Activated CD4-positive, alpha-beta memory T cell treated with anti-CD3 and anti-CD28 coated beads for 36 hours (primary cell): ENCODE measurements at regions not wholly inside any gene's neighbourhood (a gene's known extent, or its start where the extent isn't known, plus 50 kb on each side); places are given as distances from the start of the nearest gene placed in this dataset.
A peak's percentile ranks its signal among the peaks of the same experiment; 100 is the strongest.
"Not testable (repeated sequence)": the region's sequence is repeated elsewhere in the genome, so short reads cannot be mapped to it uniquely, and the experiment has no call there.

Experiments used
- CTCF ChIA-PET: fragments of 350-600 bp; sonication (Branson Sonifier 250); formaldehyde crosslinking; loops from one replicate; lab custom pipeline; 2021; ENCODE audit warnings: antibody characterized with exemption, inconsistent platforms; lab: Charles Lee
- POLR2A ChIA-PET: fragments of 350-600 bp; sonication (Branson Sonifier 250); formaldehyde crosslinking; loops from one replicate; lab custom pipeline; 2021; ENCODE audit warnings: antibody characterized with exemption; lab: Charles Lee
- DNase-seq: peaks from one replicate; pipeline ENCODE4 v3.0.0-alpha.2; 2020
- H3K27ac Mint-ChIP-seq: one replicate; pipeline ENCODE4 v1.8.0; 2021; ENCODE audit warnings: mixed read lengths
- H3K27me3 Mint-ChIP-seq: one replicate; pipeline ENCODE4 v1.8.0; 2021; ENCODE audit warnings: mixed read lengths
- H3K36me3 Mint-ChIP-seq: one replicate; pipeline ENCODE4 v1.8.0; 2021; ENCODE audit warnings: mixed read lengths
- H3K4me1 Mint-ChIP-seq: one replicate; pipeline ENCODE4 v1.8.0; 2021; ENCODE audit warnings: low read depth, mixed read lengths
- H3K4me3 Mint-ChIP-seq: one replicate; pipeline ENCODE4 v1.8.0; 2021; ENCODE audit warnings: mild to moderate bottlenecking, mixed read lengths
- H3K9me3 Mint-ChIP-seq: one replicate; pipeline ENCODE4 v1.8.0; 2021; ENCODE audit warnings: mixed read lengths
- intact Hi-C: fragments of 100-400 bp; cut with micrococcal nuclease; formaldehyde crosslinking; loops from one replicate; pipeline ENCODE4 v1.15.1; 2023

DNA sequence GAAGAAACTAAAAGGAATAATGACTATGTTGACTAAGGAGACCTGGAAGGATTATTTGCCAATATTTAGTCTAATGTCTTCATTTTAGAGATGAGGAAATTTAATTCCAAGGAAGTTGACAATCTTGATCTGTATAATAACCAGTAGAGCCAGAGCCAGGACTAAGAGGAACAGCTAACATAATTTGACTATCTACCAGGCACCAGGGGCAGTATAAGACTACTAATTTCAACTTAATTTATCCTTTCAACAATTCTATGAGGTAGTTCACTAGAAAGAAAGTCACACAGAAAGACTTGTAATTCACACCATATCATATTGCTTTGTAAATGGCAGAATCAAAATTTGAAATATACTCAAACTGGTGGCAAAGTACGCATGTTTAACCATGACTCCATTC is 273.0 kb upstream of the STXBP5 start:
- intact Hi-C loops, result no loop called here
- no peak overlapping the region for H3K27ac Mint-ChIP-seq
- ChIA-PET POLR2A (no interaction called here), CTCF (interaction anchor here (1.1 kb wide), 1 partner anchor 75 kb away, joined by 3 read pairs; no protein-coding TSS in a partner anchor)
- no peaks in the 10 kb centered on the region for H3K4me1 Mint-ChIP-seq
- no peak overlapping the region for H3K4me3 Mint-ChIP-seq
- peaks cover 3% of the 10 kb centered on the region for H3K27me3 Mint-ChIP-seq
- no peak for DNase-seq
- H3K36me3 Mint-ChIP-seq, result no peaks in the 10 kb centered on the region
- no peaks in the 10 kb centered on the region for H3K9me3 Mint-ChIP-seq

- H3K36me3 Mint-ChIP-seq, result no peaks in the 10 kb centered on the region
- H3K4me3 Mint-ChIP-seq, result no peak overlapping the region
- DNase-seq, result no peak
- CTCF ChIA-PET, result no interaction called here
- intact Hi-C loops, result no loop called here
- peaks cover 7% of the 10 kb centered on the region for H3K27me3 Mint-ChIP-seq
- no peaks in the 10 kb centered on the region for H3K4me1 Mint-ChIP-seq
- H3K27ac Mint-ChIP-seq, result no peak overlapping the region
- peaks cover 4% of the 10 kb centered on the region for H3K9me3 Mint-ChIP-seq
- POLR2A ChIA-PET, result no interaction called here
These were observed 266.9 kb upstream of the STXBP5 start for GRCh38 chr6:146937316-146937715.

GRCh38 chr6:146938266-146938665 is 266.0 kb upstream of the STXBP5 start:
- intact Hi-C loops, result no loop called here
- H3K9me3 Mint-ChIP-seq, result peaks cover 7% of the 10 kb centered on the region
- no peak for DNase-seq
- no peak overlapping the region for H3K4me3 Mint-ChIP-seq
- peaks cover 4% of the 10 kb centered on the region for H3K27me3 Mint-ChIP-seq
- H3K4me1 Mint-ChIP-seq, result no peaks in the 10 kb centered on the region
- POLR2A ChIA-PET, result no interaction called here
- H3K36me3 Mint-ChIP-seq, result no peaks in the 10 kb centered on the region
- no peak overlapping the region for H3K27ac Mint-ChIP-seq
- CTCF ChIA-PET, result no interaction called here

DNA sequence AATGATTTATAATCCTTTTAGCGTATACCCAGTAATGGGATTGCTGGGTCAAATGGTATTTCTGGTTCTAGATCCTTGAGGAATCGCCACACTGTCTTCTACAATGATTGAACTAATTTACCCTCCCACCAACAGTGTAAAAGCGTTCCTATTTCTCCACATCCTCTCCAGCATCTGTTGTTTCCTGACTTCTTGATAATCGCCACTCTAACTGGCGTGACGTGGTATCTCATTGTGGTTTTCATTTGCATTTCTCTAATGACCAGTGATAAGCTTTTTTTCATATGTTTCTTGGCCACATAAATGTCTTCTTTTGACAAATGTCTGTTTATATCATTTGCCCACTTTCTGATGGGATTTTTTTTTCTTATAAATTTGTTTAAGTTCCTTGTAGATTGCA is 264.8 kb upstream of the STXBP5 start:
- intact Hi-C loops, H3K27me3 Mint-ChIP-seq, H3K9me3 Mint-ChIP-seq, POLR2A ChIA-PET, DNase-seq, CTCF ChIA-PET, H3K4me3 Mint-ChIP-seq, H3K4me1 Mint-ChIP-seq, H3K27ac Mint-ChIP-seq, H3K36me3 Mint-ChIP-seq: not testable (repeated sequence)

DNA sequence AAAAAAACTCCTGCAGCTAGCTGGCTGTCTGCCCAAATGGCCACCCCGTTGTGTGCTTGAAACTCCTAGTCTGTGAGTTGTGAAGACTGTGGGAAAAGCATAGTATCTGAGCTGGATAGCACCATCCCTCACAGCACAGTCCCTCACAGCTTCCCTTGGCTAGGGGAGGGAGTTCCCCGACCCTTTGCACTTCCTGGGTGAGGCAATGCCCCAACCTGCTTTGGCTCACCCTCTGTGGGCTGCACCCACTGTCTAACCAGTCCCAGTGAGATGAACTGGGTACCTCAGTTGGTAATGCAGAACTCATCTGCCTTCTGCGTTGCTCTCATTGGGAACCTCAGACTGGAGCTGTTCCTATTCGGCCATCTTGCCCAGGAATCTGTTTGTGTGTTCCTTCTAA is 260.6 kb upstream of the STXBP5 start:
- CTCF ChIA-PET, result no interaction called here
- Mint-ChIP-seq H3K9me3 (peaks cover 7% of the 10 kb centered on the region), H3K27ac (no peak overlapping the region), H3K36me3 (peaks cover 2% of the 10 kb centered on the region), H3K4me3 (no peak overlapping the region), H3K27me3 (peaks cover 4% of the 10 kb centered on the region), H3K4me1 (no peaks in the 10 kb centered on the region)
- intact Hi-C loops, result no loop called here
- POLR2A ChIA-PET, result no interaction called here
- peak; percentile 15 for DNase-seq

GRCh38 chr6:146944077-146944476 is 260.1 kb upstream of the STXBP5 start:
- ChIA-PET POLR2A (no interaction called here), CTCF (no interaction called here)
- H3K27ac Mint-ChIP-seq, result no peak overlapping the region
- H3K27me3 Mint-ChIP-seq, result peaks cover 4% of the 10 kb centered on the region
- H3K4me1 Mint-ChIP-seq, result no peaks in the 10 kb centered on the region
- peaks cover 2% of the 10 kb centered on the region for H3K36me3 Mint-ChIP-seq
- no peak for DNase-seq
- no peak overlapping the region for H3K4me3 Mint-ChIP-seq
- H3K9me3 Mint-ChIP-seq, result peaks cover 7% of the 10 kb centered on the region
- intact Hi-C loops, result no loop called here

DNA sequence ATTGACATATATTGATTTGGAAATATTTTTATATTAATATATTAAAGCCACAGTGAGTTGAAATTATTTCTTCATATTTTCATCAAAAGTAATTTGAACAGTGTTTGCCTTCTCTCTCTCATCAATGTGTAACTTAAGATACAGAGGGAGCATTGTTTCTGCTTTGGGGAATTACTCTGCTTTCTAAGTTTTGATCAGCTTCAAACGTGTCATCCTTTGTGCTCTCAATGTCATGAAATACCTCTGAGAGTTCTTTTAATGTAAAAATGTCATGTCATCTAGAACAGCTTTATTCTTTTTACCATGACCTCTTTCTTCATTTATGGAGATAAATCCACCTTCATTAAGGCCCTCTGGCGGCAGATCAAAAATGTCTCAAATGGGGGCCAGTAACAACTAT is 259.4 kb upstream of the STXBP5 start:
- POLR2A ChIA-PET, result no interaction called here
- Mint-ChIP-seq H3K4me1 (peaks cover 2% of the 10 kb centered on the region), H3K27me3 (peaks cover 4% of the 10 kb centered on the region), H3K9me3 (peaks cover 7% of the 10 kb centered on the region), H3K36me3 (peaks cover 2% of the 10 kb centered on the region), H3K27ac (no peak overlapping the region), H3K4me3 (no peak overlapping the region)
- DNase-seq, result no peak
- intact Hi-C loops, result no loop called here
- CTCF ChIA-PET, result no interaction called here

GRCh38 chr6:146946559-146946958 is 257.7 kb upstream of the STXBP5 start:
- H3K9me3 Mint-ChIP-seq, result peaks cover 7% of the 10 kb centered on the region
- no peak for DNase-seq
- H3K27me3 Mint-ChIP-seq, result peaks cover 4% of the 10 kb centered on the region
- no peak overlapping the region for H3K27ac Mint-ChIP-seq
- POLR2A ChIA-PET, result no interaction called here
- peaks cover 2% of the 10 kb centered on the region for H3K36me3 Mint-ChIP-seq
- H3K4me1 Mint-ChIP-seq, result peaks cover 14% of the 10 kb centered on the region
- CTCF ChIA-PET, result no interaction called here
- no peak overlapping the region for H3K4me3 Mint-ChIP-seq
- intact Hi-C loops, result no loop called here

- POLR2A ChIA-PET, result no interaction called here
- H3K36me3 Mint-ChIP-seq, result peaks cover 2% of the 10 kb centered on the region
- no peak overlapping the region for H3K4me3 Mint-ChIP-seq
- no peaks in the 10 kb centered on the region for H3K9me3 Mint-ChIP-seq
- no peak overlapping the region for H3K27ac Mint-ChIP-seq
- no peak for DNase-seq
- H3K27me3 Mint-ChIP-seq, result no peaks in the 10 kb centered on the region
- CTCF ChIA-PET, result no interaction called here
- intact Hi-C loops, result no loop called here
- peaks cover 14% of the 10 kb centered on the region for H3K4me1 Mint-ChIP-seq
These were observed 255.4 kb upstream of the STXBP5 start for GRCh38 chr6:146948790-146949342.

- H3K4me1 Mint-ChIP-seq, result peaks cover 14% of the 10 kb centered on the region
- intact Hi-C loops, result no loop called here
- H3K27ac Mint-ChIP-seq, result peak overlapping the region; percentile 18
- H3K4me3 Mint-ChIP-seq, result no peak overlapping the region
- no peak for DNase-seq
- H3K36me3 Mint-ChIP-seq, result peaks cover 2% of the 10 kb centered on the region
- ChIA-PET CTCF (no interaction called here), POLR2A (no interaction called here)
- no peaks in the 10 kb centered on the region for H3K27me3 Mint-ChIP-seq
- no peaks in the 10 kb centered on the region for H3K9me3 Mint-ChIP-seq
These were observed 254.8 kb upstream of the STXBP5 start for GRCh38 chr6:146949425-146949824.

GRCh38 chr6:146950351-146950835 is 253.8 kb upstream of the STXBP5 start:
- ChIA-PET POLR2A (no interaction called here), CTCF (no interaction called here)
- Mint-ChIP-seq H3K27me3 (no peaks in the 10 kb centered on the region), H3K4me3 (no peak overlapping the region), H3K4me1 (peaks cover 14% of the 10 kb centered on the region), H3K27ac (peak overlapping the region; percentile 70), H3K9me3 (no peaks in the 10 kb centered on the region), H3K36me3 (no peaks in the 10 kb centered on the region)
- DNase-seq, result peak; percentile 31
- intact Hi-C loops, result loop anchor here (1.0 to 2.0 kb wide), 4 partner anchors 100 to 372 kb away; no protein-coding TSS in a partner anchor

- no peaks in the 10 kb centered on the region for H3K9me3 Mint-ChIP-seq
- H3K36me3 Mint-ChIP-seq, result no peaks in the 10 kb centered on the region
- H3K27ac Mint-ChIP-seq, result no peak overlapping the region
- intact Hi-C loops, result no loop called here
- ChIA-PET POLR2A (no interaction called here), CTCF (no interaction called here)
- H3K4me1 Mint-ChIP-seq, result peaks cover 5% of the 10 kb centered on the region
- H3K27me3 Mint-ChIP-seq, result no peaks in the 10 kb centered on the region
- no peak for DNase-seq
- H3K4me3 Mint-ChIP-seq, result no peak overlapping the region
These were observed 248.6 kb upstream of the STXBP5 start for GRCh38 chr6:146955570-146955969.
